H9 (cell line): ENCODE measurements at regions not wholly inside any gene's neighbourhood (a gene's known extent, or its start where the extent isn't known, plus 50 kb on each side); places are given as distances from the start of the nearest gene placed in this dataset.
A peak's percentile ranks its signal among the peaks of the same experiment; 100 is the strongest.

Experiments
- DNase-seq: peaks from one replicate; pipeline ENCODE4 v3.0.0-alpha.2; 2017
- H2AFZ ChIP-seq: one replicate; pipeline ENCODE4 v1.6.1; 2013; ENCODE audit warnings: mild to moderate bottlenecking, low read length, control low read depth, moderate library complexity
- H2AK5ac ChIP-seq: 2 replicates; pipeline ENCODE4 v1.6.1; 2013; ENCODE audit warnings: low read length, control low read depth, mixed read lengths; ENCODE audit not compliant: insufficient read length
- H2BK120ac ChIP-seq: one replicate; pipeline ENCODE4 v1.6.1; 2013; ENCODE audit warnings: low read depth, mild to moderate bottlenecking, low read length, control low read depth, inconsistent platforms; ENCODE audit not compliant: poor library complexity, severe bottlenecking
- H2BK12ac ChIP-seq: 2 replicates; pipeline ENCODE4 v1.6.1; 2013; ENCODE audit warnings: low read length, control low read depth, mixed read lengths, low read depth; ENCODE audit not compliant: insufficient read length
- H2BK15ac ChIP-seq: 2 replicates; pipeline ENCODE4 v1.6.1; 2013; ENCODE audit warnings: low read depth, low read length, control low read depth
- H2BK20ac ChIP-seq: one replicate; pipeline ENCODE4 v1.6.1; 2013; ENCODE audit warnings: low read depth, mild to moderate bottlenecking, low read length, control low read depth, inconsistent platforms; ENCODE audit not compliant: poor library complexity, severe bottlenecking
- H2BK5ac ChIP-seq: 2 replicates; pipeline ENCODE4 v1.6.1; 2013; ENCODE audit warnings: low read length, control low read depth, mixed read lengths; ENCODE audit not compliant: insufficient read length
- H3K14ac ChIP-seq: 2 replicates; pipeline ENCODE4 v1.6.1; 2013; ENCODE audit warnings: low read length, control low read depth; ENCODE audit not compliant: insufficient read depth
- H3K18ac ChIP-seq: 2 replicates; pipeline ENCODE4 v1.6.1; 2013; ENCODE audit warnings: low read depth, mild to moderate bottlenecking, mixed read lengths, low read length, control low read depth; ENCODE audit not compliant: insufficient read length
- H3K23ac ChIP-seq: 2 replicates; pipeline ENCODE4 v1.6.1; 2013; ENCODE audit warnings: low read length, control low read depth, mixed read lengths, low read depth; ENCODE audit not compliant: insufficient read length
- H3K23me2 ChIP-seq: 2 replicates; pipeline ENCODE4 v1.6.1; 2013; ENCODE audit warnings: low read depth, mild to moderate bottlenecking, mixed read lengths, low read length, control low read depth; ENCODE audit not compliant: insufficient read length, poor library complexity, severe bottlenecking
- H3K27ac ChIP-seq: 2 replicates; pipeline ENCODE4 v1.5.1; 2013; ENCODE audit warnings: low read length, control low read depth, mixed read lengths, low read depth; ENCODE audit not compliant: insufficient read length
- H3K27me3 ChIP-seq: 2 replicates; pipeline ENCODE4 v1.6.1; 2013; ENCODE audit warnings: low read length, control low read depth, inconsistent platforms; ENCODE audit not compliant: insufficient read depth
- H3K4ac ChIP-seq: 2 replicates; pipeline ENCODE4 v1.6.1; 2013; ENCODE audit warnings: low read depth, mild to moderate bottlenecking, control low read depth, inconsistent platforms, low read length, moderate library complexity
- H3K4me1 ChIP-seq: 2 replicates; pipeline ENCODE4 v1.6.1; 2013; ENCODE audit warnings: low read length, control low read depth, inconsistent platforms; ENCODE audit not compliant: insufficient read depth
- H3K4me2 ChIP-seq: 2 replicates; pipeline ENCODE4 v1.6.1; 2013; ENCODE audit warnings: low read length, control low read depth, mixed read lengths; ENCODE audit not compliant: insufficient read length, insufficient read depth
- H3K56ac ChIP-seq: 2 replicates; pipeline ENCODE4 v1.6.1; 2013; ENCODE audit warnings: low read depth, mild to moderate bottlenecking, mixed read lengths, low read length, control low read depth; ENCODE audit not compliant: insufficient read length
- H3K79me1 ChIP-seq: 2 replicates; pipeline ENCODE4 v1.6.1; 2013; ENCODE audit warnings: low read depth, mild to moderate bottlenecking, moderate library complexity, low read length, control low read depth, inconsistent platforms; ENCODE audit not compliant: insufficient read depth, poor library complexity, severe bottlenecking
- H3K79me2 ChIP-seq: 2 replicates; pipeline ENCODE4 v1.6.1; 2013; ENCODE audit warnings: low read length, control low read depth, inconsistent platforms; ENCODE audit not compliant: insufficient read depth
- H3K9ac ChIP-seq: 2 replicates; pipeline ENCODE4 v1.6.1; 2013; ENCODE audit warnings: low read length, control low read depth, mixed read lengths; ENCODE audit not compliant: insufficient read length; ENCODE audit errors: extremely low read depth
- H3K9me3 ChIP-seq: one replicate; pipeline ENCODE4 v1.6.1; 2013; ENCODE audit warnings: low read depth, low read length, inconsistent platforms; ENCODE audit not compliant: control insufficient read depth
- H3T11ph ChIP-seq: one replicate; pipeline ENCODE4 v1.6.1; 2013; ENCODE audit warnings: mild to moderate bottlenecking, low read length, control low read depth, inconsistent platforms
- H4K20me1 ChIP-seq: one replicate; pipeline ENCODE4 v1.6.1; 2013; ENCODE audit not compliant: control insufficient read depth, insufficient read length, insufficient read depth
- H4K5ac ChIP-seq: 2 replicates; pipeline ENCODE4 v1.6.1; 2013; ENCODE audit warnings: low read depth, mild to moderate bottlenecking, mixed read lengths, low read length, control low read depth; ENCODE audit not compliant: insufficient read length
- H4K8ac ChIP-seq: replicated peaks from 2 replicates; pipeline ENCODE4 v1.6.1; 2013; ENCODE audit warnings: low read length, control low read depth, mixed read lengths, low read depth; ENCODE audit not compliant: insufficient read length
- H4K91ac ChIP-seq: 2 replicates; pipeline ENCODE4 v1.6.1; 2013; ENCODE audit warnings: low read depth, mild to moderate bottlenecking, moderate library complexity, mixed read lengths, low read length, control low read depth; ENCODE audit not compliant: insufficient read length
- H3K27ac Mint-ChIP-seq, 3 experiments: 2 replicates in 2 of 3; 3 replicates in 1 of 3; pipeline ENCODE4 v1.8.0; 2020 to 2021; ENCODE audit warnings: mixed read lengths in 3 of 3, mild to moderate bottlenecking in 1 of 3, moderate library complexity in 1 of 3
- H3K27me3 Mint-ChIP-seq: 2 replicates; pipeline ENCODE4 v1.8.0; 2021; ENCODE audit warnings: low read depth, mild to moderate bottlenecking, moderate library complexity, mixed read lengths
- H3K36me3 Mint-ChIP-seq, 3 experiments: 2 replicates in 2 of 3; 3 replicates in 1 of 3; pipeline ENCODE4 v1.8.0; 2020 to 2021; ENCODE audit warnings: low read depth in 3 of 3, mixed read lengths in 3 of 3; ENCODE audit not compliant: insufficient read depth in 1 of 3
- H3K4me1 Mint-ChIP-seq, 2 experiments: 2 replicates each; pipeline ENCODE4 v1.8.0; 2020; ENCODE audit warnings: mixed read lengths in 2 of 2
- H3K4me3 Mint-ChIP-seq, 2 experiments: 2 replicates in 1 of 2; 3 replicates in 1 of 2; pipeline ENCODE4 v1.8.0; 2020 to 2021; ENCODE audit warnings: mild to moderate bottlenecking in 2 of 2, mixed read lengths in 2 of 2, moderate library complexity in 1 of 2
- H3K9me3 Mint-ChIP-seq, 2 experiments: 2 replicates in 1 of 2; 3 replicates in 1 of 2; pipeline ENCODE4 v1.8.0; 2020; ENCODE audit warnings: mild to moderate bottlenecking in 2 of 2, mixed read lengths in 2 of 2, moderate library complexity in 1 of 2
- CTCF ChIP-seq: fragments of 200-600 bp; sonication (generic); conservative IDR thresholded peaks from 3 replicates; pipeline ENCODE4 v1.8.0; 2021; ENCODE audit warnings: antibody characterized with exemption, mild to moderate bottlenecking
- WGBS: extraction: QIAGEN DNeasy Blood & Tissue Kit; methylation state at CpG from one replicate; pipeline ENCODE4 v1.1.7; 2013; ENCODE audit warnings: missing lambda C conversion rate, low lambda C conversion rate, mixed read lengths; ENCODE audit not compliant: insufficient read length; ENCODE audit errors: extremely low coverage; 5-methylcytosine and 5-hydroxymethylcytosine counted together

DNA sequence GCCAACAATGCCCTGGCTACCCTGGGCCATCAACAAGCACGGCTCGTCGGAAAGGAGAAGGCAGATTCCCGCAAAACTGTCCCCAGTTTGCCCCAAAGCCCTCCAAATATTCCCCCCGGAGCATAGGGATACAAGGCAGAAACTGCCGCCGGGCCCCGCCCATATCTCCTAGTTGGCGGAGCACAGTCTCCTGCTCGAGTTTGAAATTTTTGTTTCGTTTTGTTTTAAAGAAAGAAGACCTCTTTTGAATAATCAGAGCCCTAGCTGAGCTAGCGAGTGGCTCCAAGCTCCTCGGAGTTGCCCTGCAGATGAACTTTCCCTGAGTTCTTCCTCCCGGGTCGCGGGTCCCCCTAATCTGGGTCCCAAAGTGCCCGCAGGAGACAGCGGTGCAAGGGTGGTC, 138.1 kb upstream of the ZIC3 start:
- H3K9ac ChIP-seq = no peak overlapping the region
- H2BK20ac ChIP-seq = no peak overlapping the region
- WGBS = no CpG with 5 or more reads among the region's 18 CpGs
- H3K9me3 Mint-ChIP-seq = peaks cover 0 to 53% of the 10 kb centered on the region in 2 experiments; a peak in 2 of 5 replicates
- peaks cover 37% of the 10 kb centered on the region for H3K23me2 ChIP-seq
- no peak overlapping the region for H3K18ac ChIP-seq
- H3K4me3 Mint-ChIP-seq = peak overlapping the region; percentile 56 to 84
- no peaks in the 10 kb centered on the region for H3K79me1 ChIP-seq
- no peak overlapping the region for H3K4ac ChIP-seq
- H2BK120ac ChIP-seq = no peak overlapping the region
- H2BK15ac ChIP-seq = no peak overlapping the region
- H3K27ac Mint-ChIP-seq = no peak overlapping the region; a peak in 1 of 7 replicates
- H4K8ac ChIP-seq = no peak overlapping the region
- no peaks in the 10 kb centered on the region for H3K9me3 ChIP-seq
- no peak overlapping the region for H3K23ac ChIP-seq
- H3K36me3 Mint-ChIP-seq = no peaks in the 10 kb centered on the region; a peak in 1 of 7 replicates
- H3K56ac ChIP-seq = no peak overlapping the region
- H2BK12ac ChIP-seq = no peak overlapping the region
- peaks cover 82% of the 10 kb centered on the region for H3K27me3 Mint-ChIP-seq
- peaks cover 35 to 58% of the 10 kb centered on the region in 2 experiments for H3K4me1 Mint-ChIP-seq
- H3K4me2 ChIP-seq = peak overlapping the region; percentile 75
- H3K14ac ChIP-seq = no peak overlapping the region
- no peak for DNase-seq
- no peaks in the 10 kb centered on the region for H3K79me2 ChIP-seq
- H2AFZ ChIP-seq = no peak overlapping the region
- H2AK5ac ChIP-seq = no peak overlapping the region
- no peak overlapping the region for H3K27ac ChIP-seq
- H4K5ac ChIP-seq = no peak overlapping the region
- TF ChIP-seq CTCF = no peak
- no peak overlapping the region for H3T11ph ChIP-seq
- peaks cover 22% of the 10 kb centered on the region for H3K27me3 ChIP-seq
- peaks cover 6% of the 10 kb centered on the region; the same call in 1 of the 2 replicates for H3K4me1 ChIP-seq
- no peaks in the 10 kb centered on the region for H4K20me1 ChIP-seq
- H2BK5ac ChIP-seq = no peak overlapping the region
- H4K91ac ChIP-seq = no peak overlapping the region
